Testis (tissue), 2 donors: ENCODE measurements at regions not wholly inside any gene's neighbourhood (a gene's known extent, or its start where the extent isn't known, plus 50 kb on each side); places are given as distances from the start of the nearest gene placed in this dataset.

ENCODE experiments used
- DNase-seq: peaks from one replicate; pipeline ENCODE4 v3.0.0-alpha.2; 2019
- H3K27ac ChIP-seq, 2 donors: fragments of 200-600 bp; sonication (generic); one replicate each; pipeline ENCODE4 v1.5.1; 2019
- H3K27me3 ChIP-seq: fragments of 200-600 bp; sonication (generic); one replicate; pipeline ENCODE4 v1.5.1; 2019
- H3K36me3 ChIP-seq: fragments of 200-600 bp; sonication (generic); one replicate; pipeline ENCODE4 v1.5.1; 2017; ENCODE audit warnings: low read depth; ENCODE audit errors: missing control alignments
- H3K4me1 ChIP-seq: fragments of 200-600 bp; sonication (generic); one replicate; pipeline ENCODE4 v1.5.1; 2019
- H3K4me3 ChIP-seq, 2 donors: fragments of 200-600 bp; sonication (generic); one replicate each; pipeline ENCODE4 v1.5.1; 2017 to 2019
- H3K9me3 ChIP-seq: fragments of 200-600 bp; sonication (generic); one replicate; pipeline ENCODE4 v1.5.1; 2017
- CTCF ChIP-seq, 3 experiments: fragments of 450-650 bp in 2 of 3; fragments of 200-600 bp in 1 of 3; sonication (generic) in 1 of 3; IDR thresholded peaks; one replicate each; pipeline ENCODE4 v1.5.1; 2016 to 2019; ENCODE audit warnings: antibody characterized with exemption in 3 of 3, mild to moderate bottlenecking in 2 of 3, moderate library complexity in 1 of 3
- POLR2A ChIP-seq: fragments of 450-650 bp; IDR thresholded peaks from one replicate; pipeline ENCODE4 v1.6.1; 2017; ENCODE audit warnings: antibody characterized with exemption, mild to moderate bottlenecking, moderate library complexity
- WGBS, 2 donors: methylation state at CpG; one replicate each; pipeline ENCODE4 v1.1.5; 2018; 5-methylcytosine and 5-hydroxymethylcytosine counted together
- intact Hi-C: fragments of 100-400 bp; cut with DNase I; formaldehyde crosslinking; loops from one replicate; pipeline ENCODE4 v1.15.1; 2023; ENCODE audit warnings: low total_unique reads

- no peak for DNase-seq
- Histone ChIP-seq H3K36me3 (no peaks in the 10 kb centered on the region), H3K4me1 (no peaks in the 10 kb centered on the region), H3K4me3 (no peak overlapping the region), H3K9me3 (no peaks in the 10 kb centered on the region), H3K27me3 (no peaks in the 10 kb centered on the region), H3K27ac (no peak overlapping the region)
- intact Hi-C loops, result no loop called here
- 97 to 98% methylated on average over 5 of the region's 5 CpGs for WGBS, 2 donors
- TF ChIP-seq POLR2A, result no peak
- TF ChIP-seq CTCF (IDR thresholded peaks at IDR 0.05), result no peak
Observed at GRCh38 chr18:10314066-10314465, 140.4 kb upstream of the APCDD1 start.

GRCh38 chr18:10315522-10315921 lies 138.9 kb upstream of the APCDD1 start:
- Histone ChIP-seq H3K9me3 (no peaks in the 10 kb centered on the region), H3K4me1 (no peaks in the 10 kb centered on the region), H3K4me3 (no peak overlapping the region), H3K27ac (no peak overlapping the region), H3K27me3 (no peaks in the 10 kb centered on the region), H3K36me3 (no peaks in the 10 kb centered on the region)
- 79 to 81% methylated on average over 1 of the region's 1 CpG for WGBS, 2 donors
- no peak for TF ChIP-seq CTCF (IDR thresholded peaks at IDR 0.05)
- TF ChIP-seq POLR2A, result no peak
- DNase-seq, result no peak
- intact Hi-C loops, result no loop called here

GRCh38 chr18:10316778-10317177 lies 137.7 kb upstream of the APCDD1 start:
- no peaks in the 10 kb centered on the region for H3K4me1 ChIP-seq
- no peak overlapping the region for H3K27ac ChIP-seq
- H3K9me3 ChIP-seq, result no peaks in the 10 kb centered on the region
- TF ChIP-seq POLR2A (no peak), CTCF (IDR thresholded peaks at IDR 0.05) (no peak)
- intact Hi-C loops, result no loop called here
- no peak for DNase-seq
- no peak overlapping the region for H3K4me3 ChIP-seq
- no peaks in the 10 kb centered on the region for H3K27me3 ChIP-seq
- no peaks in the 10 kb centered on the region for H3K36me3 ChIP-seq
- WGBS, 2 donors, result 91 to 94% methylated on average over 7 of the region's 7 CpGs

GRCh38 chr18:10317864-10318690 lies 136.4 kb upstream of the APCDD1 start:
- TF ChIP-seq POLR2A (no peak), CTCF (IDR thresholded peaks at IDR 0.05) (no peak)

GRCh38 chr18:10318691-10318970 lies 135.8 kb upstream of the APCDD1 start:
- intact Hi-C loops, result no loop called here
- H3K27ac ChIP-seq, result no peak overlapping the region
- H3K4me1 ChIP-seq, result no peaks in the 10 kb centered on the region
- TF ChIP-seq CTCF (IDR thresholded peaks at IDR 0.05) (no peak), POLR2A (no peak)
- H3K36me3 ChIP-seq, result no peaks in the 10 kb centered on the region
- no peak overlapping the region for H3K4me3 ChIP-seq
- H3K9me3 ChIP-seq, result no peaks in the 10 kb centered on the region
- DNase-seq, result no peak
- WGBS, 2 donors, result 68 to 73% methylated on average over 3 of the region's 3 CpGs
- no peaks in the 10 kb centered on the region for H3K27me3 ChIP-seq

More at GRCh38 chr18:10317864-10318690, 136.4 kb upstream of the APCDD1 start:
- intact Hi-C loops, result no loop called here
- no peak for DNase-seq
- Histone ChIP-seq H3K4me1 (no peaks in the 10 kb centered on the region), H3K4me3 (no peak overlapping the region), H3K9me3 (no peaks in the 10 kb centered on the region), H3K36me3 (no peaks in the 10 kb centered on the region), H3K27ac (no peak overlapping the region), H3K27me3 (no peaks in the 10 kb centered on the region)
- 83 to 92% methylated on average over 6 of the region's 6 CpGs for WGBS, 2 donors
